A673 (cell line): ENCODE measurements at regions not wholly inside any gene's neighbourhood (a gene's known extent, or its start where the extent isn't known, plus 50 kb on each side); places are given as distances from the start of the nearest gene placed in this dataset.

Experiments
- EZH2 ChIP-seq: fragments of 200-600 bp; sonication (generic); IDR thresholded peaks from 2 replicates; pipeline ENCODE4 v1.6.1; 2017; ENCODE audit warnings: borderline replicate concordance, low read depth, mild to moderate bottlenecking, mixed read lengths, antibody characterized with exemption, low read length; ENCODE audit not compliant: poor library complexity, severe bottlenecking
- TF ChIP-seq, protein P1 (sequence below): fragments of 300-800, 200-600 bp; sonication (generic); conservative IDR thresholded peaks from 2 replicates; pipeline ENCODE4 v1.5.1; 2017; ENCODE audit warnings: low read depth, mild to moderate bottlenecking, antibody characterized with exemption, low read length, moderate library complexity, mixed read lengths

DNA sequence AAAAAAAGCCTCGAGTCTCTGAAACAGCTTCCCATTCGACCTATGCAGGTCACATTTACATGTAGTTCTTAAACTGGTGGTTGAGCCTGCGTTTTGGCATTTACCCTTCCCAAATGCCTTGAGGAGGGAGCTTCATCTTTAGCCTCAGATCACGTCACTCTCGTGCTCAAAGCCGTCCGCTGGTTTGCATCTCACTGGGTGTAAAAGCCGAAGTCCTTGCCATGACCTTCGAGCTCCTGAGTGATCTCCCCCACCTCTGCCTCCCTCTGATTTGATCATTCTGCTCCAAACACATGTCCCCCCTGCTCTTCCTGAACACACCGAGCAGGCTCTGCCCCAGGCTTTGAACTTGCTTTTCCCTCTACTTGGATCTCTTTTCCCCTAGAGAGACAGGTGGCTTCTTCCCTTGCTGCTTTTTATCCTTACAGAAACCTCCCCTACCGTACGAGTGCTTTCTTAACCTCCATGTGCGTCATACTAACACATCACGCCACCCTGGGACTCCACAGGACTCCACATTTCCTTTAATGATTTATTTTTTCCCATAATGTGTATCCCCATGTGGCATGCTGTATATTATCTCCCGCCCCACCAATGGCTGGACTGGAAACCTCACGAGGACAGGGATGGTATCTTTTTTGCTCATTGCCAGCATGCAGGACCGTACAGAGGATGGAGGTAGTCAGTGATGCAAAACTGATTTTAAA is 610.7 kb downstream of the VRK1 start:
- TF ChIP-seq, protein P1, sequence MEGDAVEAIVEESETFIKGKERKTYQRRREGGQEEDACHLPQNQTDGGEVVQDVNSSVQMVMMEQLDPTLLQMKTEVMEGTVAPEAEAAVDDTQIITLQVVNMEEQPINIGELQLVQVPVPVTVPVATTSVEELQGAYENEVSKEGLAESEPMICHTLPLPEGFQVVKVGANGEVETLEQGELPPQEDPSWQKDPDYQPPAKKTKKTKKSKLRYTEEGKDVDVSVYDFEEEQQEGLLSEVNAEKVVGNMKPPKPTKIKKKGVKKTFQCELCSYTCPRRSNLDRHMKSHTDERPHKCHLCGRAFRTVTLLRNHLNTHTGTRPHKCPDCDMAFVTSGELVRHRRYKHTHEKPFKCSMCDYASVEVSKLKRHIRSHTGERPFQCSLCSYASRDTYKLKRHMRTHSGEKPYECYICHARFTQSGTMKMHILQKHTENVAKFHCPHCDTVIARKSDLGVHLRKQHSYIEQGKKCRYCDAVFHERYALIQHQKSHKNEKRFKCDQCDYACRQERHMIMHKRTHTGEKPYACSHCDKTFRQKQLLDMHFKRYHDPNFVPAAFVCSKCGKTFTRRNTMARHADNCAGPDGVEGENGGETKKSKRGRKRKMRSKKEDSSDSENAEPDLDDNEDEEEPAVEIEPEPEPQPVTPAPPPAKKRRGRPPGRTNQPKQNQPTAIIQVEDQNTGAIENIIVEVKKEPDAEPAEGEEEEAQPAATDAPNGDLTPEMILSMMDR: no peak
- no peak for TF ChIP-seq EZH2
